ENCODE measurements at regions not wholly inside any gene's neighbourhood (a gene's known extent, or its start where the extent isn't known, plus 50 kb on each side); places are given as distances from the start of the nearest gene placed in this dataset.
"Not testable (repeated sequence)": the region's sequence is repeated elsewhere in the genome, so short reads cannot be mapped to it uniquely, and the experiment has no call there.

GRCh38 chr10:93127642-93128215 lies 54.0 kb downstream of the CYP26A1 start:
- DNase-seq, result not testable (repeated sequence)

DNA sequence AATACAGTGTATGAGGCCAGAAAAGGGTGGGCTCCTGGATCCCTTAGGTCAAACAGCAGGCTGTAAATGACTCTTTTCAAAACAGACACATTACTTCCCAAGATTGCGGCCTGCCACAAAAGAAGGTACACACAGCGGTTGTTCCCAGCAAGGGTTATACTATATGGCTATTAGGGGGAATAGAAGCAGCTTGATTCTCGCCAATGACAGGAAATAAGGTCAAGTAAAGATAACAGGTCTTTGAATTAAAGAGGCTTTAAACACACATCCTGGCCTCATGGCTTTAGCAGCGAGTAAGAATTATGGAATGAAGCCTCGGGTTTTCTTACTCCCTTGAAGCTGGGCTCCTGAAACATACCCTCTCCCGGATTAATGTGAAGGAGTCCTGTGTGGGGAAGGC lies 58.3 kb downstream of the CYP26A1 start:
- DNase-seq, result no peak

GRCh38 chr10:93138113-93138870 lies 64.6 kb downstream of the CYP26A1 start:
- no peak for DNase-seq

- no peak for DNase-seq
Measured at GRCh38 chr10:93139059-93139655, 65.5 kb downstream of the CYP26A1 start.

GRCh38 chr10:93142534-93142933 lies 68.8 kb downstream of the CYP26A1 start:
- DNase-seq, result no peak

GRCh38 chr10:93143281-93143680 lies 69.6 kb downstream of the CYP26A1 start:
- DNase-seq, result no peak

- DNase-seq, result no peak
Measured at GRCh38 chr10:93146336-93146735, 72.6 kb downstream of the CYP26A1 start.

DNA sequence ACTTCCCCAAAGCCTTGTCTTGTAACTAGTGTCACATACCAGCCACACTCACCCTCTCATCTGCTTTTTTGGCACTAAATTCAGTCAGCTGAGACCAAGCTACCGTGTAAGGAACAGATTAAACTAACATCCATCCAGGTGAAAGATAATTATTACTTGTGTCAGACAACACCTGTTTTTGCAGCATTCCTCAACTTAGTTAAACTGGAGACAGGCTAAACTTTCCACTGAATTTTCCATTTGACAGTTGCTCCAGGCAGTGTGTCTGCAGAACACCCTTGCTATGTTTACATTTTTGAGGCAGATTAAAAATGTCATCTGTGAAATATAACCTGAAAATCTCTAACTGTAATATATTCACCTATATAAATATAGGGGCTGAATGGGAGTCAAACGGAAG lies 73.6 kb downstream of the CYP26A1 start:
- no peak for DNase-seq

DNA sequence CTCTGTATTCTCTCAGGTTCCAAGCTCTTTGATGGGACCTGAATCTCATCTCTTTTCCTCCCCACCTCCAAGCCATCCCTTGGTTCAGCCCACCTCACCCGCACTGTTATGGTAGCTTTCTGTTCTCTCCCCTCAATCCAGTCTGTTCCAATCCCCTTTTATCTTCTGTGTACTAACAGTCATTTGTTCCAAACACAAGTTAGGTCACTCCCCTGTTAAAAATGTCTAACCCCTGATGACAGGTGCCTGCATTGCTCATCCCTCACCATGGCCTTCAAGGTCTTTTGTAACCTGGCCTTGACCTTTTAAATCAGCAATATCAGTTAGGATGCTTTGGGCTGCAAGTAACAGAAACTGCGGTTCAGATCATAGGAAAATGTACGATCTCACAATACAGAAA lies 74.8 kb downstream of the CYP26A1 start:
- no peak for DNase-seq

- DNase-seq, result no peak
Measured at GRCh38 chr10:93149761-93150160, 76.1 kb downstream of the CYP26A1 start.

GRCh38 chr10:93150289-93150688 lies 76.6 kb downstream of the CYP26A1 start:
- peak in 1 of 6 experiments; percentile 9 for DNase-seq

DNA sequence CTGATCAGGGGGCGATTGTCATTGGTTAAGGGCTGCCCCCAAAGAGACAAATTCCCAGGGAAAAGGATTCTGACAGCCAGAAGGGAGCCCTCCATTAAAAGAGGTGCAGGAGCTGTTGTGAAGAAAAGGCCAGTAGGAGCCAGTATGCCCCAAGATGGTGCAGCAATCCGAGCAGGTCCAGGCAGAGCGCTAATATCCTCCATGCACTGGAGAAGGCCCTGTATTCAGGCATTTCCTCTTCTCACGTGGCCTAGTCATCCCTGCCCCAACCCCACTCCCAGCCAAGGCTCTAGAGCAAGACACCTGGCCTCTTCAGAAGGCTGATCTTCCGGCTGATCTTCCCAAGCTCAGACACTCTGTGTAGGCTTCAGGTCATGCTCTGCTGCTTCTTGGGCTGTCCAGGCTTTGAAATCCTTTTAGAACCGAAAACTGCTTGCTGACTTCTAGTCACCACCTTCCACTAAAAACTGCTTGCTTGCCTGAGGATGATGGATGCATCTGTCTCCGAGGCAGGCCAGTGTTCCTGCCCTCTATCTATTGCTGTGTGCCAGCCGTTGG lies 77.4 kb downstream of the CYP26A1 start:
- no peak for DNase-seq

- DNase-seq, result no peak
Measured at GRCh38 chr10:93152136-93152535, 78.4 kb downstream of the CYP26A1 start.

DNA sequence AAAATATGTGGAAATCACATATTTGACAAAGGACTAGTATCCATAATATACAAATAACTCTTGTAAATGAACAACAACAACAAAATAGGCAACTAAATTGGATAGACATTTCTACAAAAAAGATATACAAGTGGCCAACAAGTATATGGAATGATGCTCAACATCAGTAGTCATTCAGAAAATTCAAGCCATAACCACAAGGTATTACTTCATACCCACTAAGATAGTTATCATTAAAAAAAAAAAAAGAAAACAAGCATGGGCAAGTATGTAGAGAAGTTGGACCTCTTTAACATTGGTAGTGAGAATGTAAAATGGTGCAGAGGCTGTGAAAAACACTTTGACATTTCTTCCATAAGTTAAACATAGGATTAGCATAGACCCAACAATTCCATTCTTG lies 80.8 kb downstream of the CYP26A1 start:
- DNase-seq, result no peak

DNA sequence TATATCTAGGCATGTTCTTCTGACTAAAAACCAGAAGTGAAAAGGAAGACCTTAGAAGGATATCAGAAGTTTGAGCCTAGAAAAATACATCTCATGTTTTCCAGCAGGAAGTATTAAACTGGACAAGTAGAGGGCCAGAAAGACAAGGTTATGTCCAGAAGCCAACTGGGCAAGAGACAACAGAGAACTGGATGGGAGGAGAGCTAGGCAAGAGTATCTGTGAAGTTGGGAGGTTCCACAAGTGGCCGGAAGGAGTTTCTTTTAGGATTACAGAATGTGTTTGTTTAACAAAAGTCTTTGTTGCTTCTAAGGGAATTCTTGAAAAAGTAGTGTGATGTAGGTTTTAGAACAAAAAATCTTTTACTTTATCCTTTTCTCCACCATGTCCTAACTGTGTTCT lies 86.4 kb downstream of the CYP26A1 start:
- no peak for DNase-seq

- no peak for DNase-seq
Measured at GRCh38 chr10:93160829-93161228, 87.1 kb downstream of the CYP26A1 start.

GRCh38 chr10:93165367-93165766 lies 91.7 kb downstream of the CYP26A1 start:
- no peak for DNase-seq

- DNase-seq, result no peak
Measured at GRCh38 chr10:93166134-93166533, 92.4 kb downstream of the CYP26A1 start.

- no peak for DNase-seq
Measured at GRCh38 chr10:93171837-93172236, 98.1 kb downstream of the CYP26A1 start.

DNA sequence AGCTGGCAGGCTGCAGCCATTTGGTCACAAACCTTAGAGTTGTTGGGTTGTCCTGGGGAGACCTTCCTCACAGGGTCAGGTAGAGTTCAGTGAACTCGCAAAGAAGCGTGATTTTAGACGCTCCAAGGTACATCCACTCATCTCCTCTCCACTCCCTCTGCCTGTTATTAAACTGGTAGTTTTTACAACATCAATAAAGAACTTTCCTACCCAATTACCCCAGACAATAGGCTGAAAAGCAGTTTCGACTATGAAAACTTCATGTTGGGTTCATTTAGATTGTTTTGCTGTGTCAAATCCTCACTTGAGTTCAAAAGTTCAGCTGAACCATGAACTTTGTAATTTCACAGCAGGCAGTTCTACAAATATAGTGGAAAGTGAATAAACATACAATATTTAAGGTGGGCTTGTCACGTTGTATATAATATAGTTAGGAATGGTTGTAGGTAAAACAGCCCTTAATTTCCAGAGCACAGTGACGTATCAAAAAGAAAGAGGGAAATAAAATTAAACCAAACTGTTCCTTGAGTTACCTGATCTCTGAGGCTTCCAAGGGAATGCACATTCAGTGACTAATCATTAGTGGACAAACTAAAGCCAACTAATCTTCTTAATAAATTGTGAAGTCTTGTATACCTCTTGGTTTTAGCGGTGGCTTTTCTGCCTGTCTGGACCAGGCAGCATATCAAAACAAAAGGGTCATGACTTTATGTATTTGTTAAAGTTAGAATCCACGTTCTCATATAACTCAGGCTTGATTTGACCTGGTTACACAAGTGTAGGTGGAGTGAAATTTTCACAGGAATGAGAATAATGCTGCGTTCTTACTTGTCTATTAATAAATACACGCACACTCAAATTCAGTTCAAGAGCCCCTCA lies 100.5 kb downstream of the CYP26A1 start:
- DNase-seq, result no peak

DNA sequence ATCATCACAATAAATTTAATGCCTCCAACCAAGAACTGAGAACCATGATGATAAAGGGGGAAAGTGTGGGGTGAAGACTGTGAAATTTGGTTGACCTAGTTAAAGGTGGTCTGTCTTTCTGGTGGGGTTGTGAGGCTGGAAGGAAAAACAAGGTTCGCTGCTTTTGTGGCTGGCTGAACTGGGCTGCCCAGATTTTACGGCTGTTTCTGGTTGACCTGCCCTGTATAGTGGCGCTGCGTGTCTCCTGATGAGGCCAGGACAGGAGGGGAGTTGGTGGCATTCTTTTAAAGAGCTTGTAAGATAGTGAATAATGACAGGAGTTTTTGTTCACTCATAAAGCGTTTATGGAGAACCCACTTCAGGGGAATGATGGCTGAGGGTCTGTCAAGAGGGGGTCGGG lies 101.8 kb downstream of the CYP26A1 start:
- no peak for DNase-seq

- no peak for DNase-seq
Measured at GRCh38 chr10:93177511-93177910, 103.8 kb downstream of the CYP26A1 start.

- DNase-seq, result no peak
Measured at GRCh38 chr10:93178226-93178625, 104.5 kb downstream of the CYP26A1 start.

All from stimulated activated naive CD4-positive, alpha-beta T cell (primary cell).